HEK293 (cell line): ENCODE measurements at regions not wholly inside any gene's neighbourhood (a gene's known extent, or its start where the extent isn't known, plus 50 kb on each side); places are given as distances from the start of the nearest gene placed in this dataset.

ENCODE experiments used
- ZBTB48 ChIP-seq: fragments of 450-650 bp; formaldehyde crosslinking; IDR thresholded peaks from 2 replicates; pipeline ENCODE4 v1.5.1; 2016; ENCODE audit warnings: missing biosample characterization, missing genetic modification characterization
- ZNF354C ChIP-seq: fragments of 450-650 bp; formaldehyde crosslinking; IDR thresholded peaks from 2 replicates; pipeline ENCODE4 v1.5.1; 2016; ENCODE audit warnings: missing biosample characterization, missing genetic modification characterization, low read depth, borderline replicate concordance
- ZNF394 ChIP-seq: fragments of 450-650 bp; formaldehyde crosslinking; IDR thresholded peaks from 2 replicates; pipeline ENCODE4 v1.5.1; 2016; ENCODE audit warnings: missing biosample characterization, missing genetic modification characterization, mild to moderate bottlenecking, moderate library complexity, borderline replicate concordance
- ZNF530 ChIP-seq: fragments of 450-650 bp; formaldehyde crosslinking; IDR thresholded peaks from 2 replicates; pipeline ENCODE4 v1.5.1; 2016; ENCODE audit warnings: low read depth, missing biosample characterization, missing genetic modification characterization
- TF ChIP-seq, protein P1 (sequence below): fragments of 450-650 bp; formaldehyde crosslinking; IDR thresholded peaks from 2 replicates; pipeline ENCODE4 v1.5.1; 2016; ENCODE audit warnings: missing biosample characterization, missing genetic modification characterization, low read depth
- TF ChIP-seq, protein P2 (sequence below): fragments of 450-650 bp; formaldehyde crosslinking; IDR thresholded peaks from 2 replicates; pipeline ENCODE4 v1.5.1; 2016; ENCODE audit warnings: missing biosample characterization, missing genetic modification characterization
- TF ChIP-seq, protein P3 (sequence below): fragments of 450-650 bp; formaldehyde crosslinking; IDR thresholded peaks from 2 replicates; pipeline ENCODE4 v1.5.1; 2016; ENCODE audit warnings: missing biosample characterization, missing genetic modification characterization

DNA sequence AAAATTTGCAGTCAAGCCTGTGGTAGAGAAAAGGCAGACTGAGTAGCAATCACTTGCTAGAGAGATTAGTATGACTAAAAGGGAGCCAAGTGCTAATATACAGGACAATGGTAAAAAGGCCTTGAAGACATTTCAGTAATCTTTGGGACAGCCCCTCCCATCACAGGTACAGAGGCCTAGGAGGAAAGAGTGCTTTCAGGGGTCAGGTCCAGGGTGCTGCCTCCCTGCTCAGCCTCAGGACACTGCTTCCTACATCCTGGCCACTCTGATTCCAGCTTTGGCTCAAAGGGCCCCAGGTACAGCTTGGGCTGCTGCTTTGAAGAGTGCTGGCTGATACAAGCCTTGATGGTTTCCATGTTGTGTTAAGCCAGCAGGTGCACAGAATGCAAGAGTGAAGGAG, 543.5 kb downstream of the MMUT start:
- TF ChIP-seq ZNF394 (tag by site-specific recombination) (no peak), ZNF530 (tag by site-specific recombination) (no peak), ZBTB48 (no peak), ZNF354C (no peak)
- TF ChIP-seq, protein P1, sequence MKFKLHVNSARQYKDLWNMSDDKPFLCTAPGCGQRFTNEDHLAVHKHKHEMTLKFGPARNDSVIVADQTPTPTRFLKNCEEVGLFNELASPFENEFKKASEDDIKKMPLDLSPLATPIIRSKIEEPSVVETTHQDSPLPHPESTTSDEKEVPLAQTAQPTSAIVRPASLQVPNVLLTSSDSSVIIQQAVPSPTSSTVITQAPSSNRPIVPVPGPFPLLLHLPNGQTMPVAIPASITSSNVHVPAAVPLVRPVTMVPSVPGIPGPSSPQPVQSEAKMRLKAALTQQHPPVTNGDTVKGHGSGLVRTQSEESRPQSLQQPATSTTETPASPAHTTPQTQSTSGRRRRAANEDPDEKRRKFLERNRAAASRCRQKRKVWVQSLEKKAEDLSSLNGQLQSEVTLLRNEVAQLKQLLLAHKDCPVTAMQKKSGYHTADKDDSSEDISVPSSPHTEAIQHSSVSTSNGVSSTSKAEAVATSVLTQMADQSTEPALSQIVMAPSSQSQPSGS: no peak
- TF ChIP-seq, protein P2, sequence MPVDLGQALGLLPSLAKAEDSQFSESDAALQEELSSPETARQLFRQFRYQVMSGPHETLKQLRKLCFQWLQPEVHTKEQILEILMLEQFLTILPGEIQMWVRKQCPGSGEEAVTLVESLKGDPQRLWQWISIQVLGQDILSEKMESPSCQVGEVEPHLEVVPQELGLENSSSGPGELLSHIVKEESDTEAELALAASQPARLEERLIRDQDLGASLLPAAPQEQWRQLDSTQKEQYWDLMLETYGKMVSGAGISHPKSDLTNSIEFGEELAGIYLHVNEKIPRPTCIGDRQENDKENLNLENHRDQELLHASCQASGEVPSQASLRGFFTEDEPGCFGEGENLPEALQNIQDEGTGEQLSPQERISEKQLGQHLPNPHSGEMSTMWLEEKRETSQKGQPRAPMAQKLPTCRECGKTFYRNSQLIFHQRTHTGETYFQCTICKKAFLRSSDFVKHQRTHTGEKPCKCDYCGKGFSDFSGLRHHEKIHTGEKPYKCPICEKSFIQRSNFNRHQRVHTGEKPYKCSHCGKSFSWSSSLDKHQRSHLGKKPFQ (tag by site-specific recombination): no peak
- TF ChIP-seq, protein P3, sequence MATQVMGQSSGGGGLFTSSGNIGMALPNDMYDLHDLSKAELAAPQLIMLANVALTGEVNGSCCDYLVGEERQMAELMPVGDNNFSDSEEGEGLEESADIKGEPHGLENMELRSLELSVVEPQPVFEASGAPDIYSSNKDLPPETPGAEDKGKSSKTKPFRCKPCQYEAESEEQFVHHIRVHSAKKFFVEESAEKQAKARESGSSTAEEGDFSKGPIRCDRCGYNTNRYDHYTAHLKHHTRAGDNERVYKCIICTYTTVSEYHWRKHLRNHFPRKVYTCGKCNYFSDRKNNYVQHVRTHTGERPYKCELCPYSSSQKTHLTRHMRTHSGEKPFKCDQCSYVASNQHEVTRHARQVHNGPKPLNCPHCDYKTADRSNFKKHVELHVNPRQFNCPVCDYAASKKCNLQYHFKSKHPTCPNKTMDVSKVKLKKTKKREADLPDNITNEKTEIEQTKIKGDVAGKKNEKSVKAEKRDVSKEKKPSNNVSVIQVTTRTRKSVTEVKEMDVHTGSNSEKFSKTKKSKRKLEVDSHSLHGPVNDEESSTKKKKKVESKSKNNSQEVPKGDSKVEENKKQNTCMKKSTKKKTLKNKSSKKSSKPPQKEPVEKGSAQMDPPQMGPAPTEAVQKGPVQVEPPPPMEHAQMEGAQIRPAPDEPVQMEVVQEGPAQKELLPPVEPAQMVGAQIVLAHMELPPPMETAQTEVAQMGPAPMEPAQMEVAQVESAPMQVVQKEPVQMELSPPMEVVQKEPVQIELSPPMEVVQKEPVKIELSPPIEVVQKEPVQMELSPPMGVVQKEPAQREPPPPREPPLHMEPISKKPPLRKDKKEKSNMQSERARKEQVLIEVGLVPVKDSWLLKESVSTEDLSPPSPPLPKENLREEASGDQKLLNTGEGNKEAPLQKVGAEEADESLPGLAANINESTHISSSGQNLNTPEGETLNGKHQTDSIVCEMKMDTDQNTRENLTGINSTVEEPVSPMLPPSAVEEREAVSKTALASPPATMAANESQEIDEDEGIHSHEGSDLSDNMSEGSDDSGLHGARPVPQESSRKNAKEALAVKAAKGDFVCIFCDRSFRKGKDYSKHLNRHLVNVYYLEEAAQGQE (tag by site-specific recombination): no peak
